Erythroblast (primary cell): ENCODE measurements at regions not wholly inside any gene's neighbourhood (a gene's known extent, or its start where the extent isn't known, plus 50 kb on each side); places are given as distances from the start of the nearest gene placed in this dataset.

Source experiments
- GATA1 ChIP-seq: IDR thresholded peaks from 2 replicates; pipeline ENCODE4 v1.6.1; 2011; ENCODE audit warnings: low read depth, mild to moderate bottlenecking, control low read depth, low read length, moderate library complexity
- POLR2A ChIP-seq: IDR thresholded peaks from 2 replicates; pipeline ENCODE4 v1.6.1; 2011; ENCODE audit warnings: mild to moderate bottlenecking, low read length

DNA sequence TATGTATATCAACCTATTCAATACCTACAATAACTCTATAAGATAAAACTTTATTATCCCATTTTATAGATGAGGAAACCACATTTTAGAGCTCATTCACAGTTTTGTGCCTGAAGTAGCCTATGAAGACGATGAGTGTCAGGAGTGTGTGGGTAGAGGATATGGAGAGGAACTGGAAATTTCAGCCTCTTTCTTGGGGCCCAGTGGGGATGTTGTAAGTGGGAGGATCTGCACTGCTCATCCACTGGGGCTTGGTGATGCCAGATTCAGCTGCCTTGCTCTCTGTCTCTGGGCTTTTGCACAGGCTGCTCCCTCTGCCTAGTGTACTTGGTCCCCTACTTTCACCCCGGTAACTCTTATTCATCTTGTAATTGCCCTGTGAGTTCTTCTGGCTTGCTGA is 194.7 kb downstream of the SREK1 start:
- no peak for TF ChIP-seq POLR2A
- TF ChIP-seq GATA1: no peak
